GM11168 (cell line): ENCODE measurements at regions not wholly inside any gene's neighbourhood (a gene's known extent, or its start where the extent isn't known, plus 50 kb on each side); places are given as distances from the start of the nearest gene placed in this dataset.

Source experiments
- in situ Hi-C: fragments of 300-500 bp; cut with MboI; formaldehyde crosslinking; loops from one replicate; pipeline ENCODE4 v1.12.0; 2022; ENCODE audit warnings: low sequenced_read_pairs; ENCODE audit not compliant: unreplicated experiment

DNA sequence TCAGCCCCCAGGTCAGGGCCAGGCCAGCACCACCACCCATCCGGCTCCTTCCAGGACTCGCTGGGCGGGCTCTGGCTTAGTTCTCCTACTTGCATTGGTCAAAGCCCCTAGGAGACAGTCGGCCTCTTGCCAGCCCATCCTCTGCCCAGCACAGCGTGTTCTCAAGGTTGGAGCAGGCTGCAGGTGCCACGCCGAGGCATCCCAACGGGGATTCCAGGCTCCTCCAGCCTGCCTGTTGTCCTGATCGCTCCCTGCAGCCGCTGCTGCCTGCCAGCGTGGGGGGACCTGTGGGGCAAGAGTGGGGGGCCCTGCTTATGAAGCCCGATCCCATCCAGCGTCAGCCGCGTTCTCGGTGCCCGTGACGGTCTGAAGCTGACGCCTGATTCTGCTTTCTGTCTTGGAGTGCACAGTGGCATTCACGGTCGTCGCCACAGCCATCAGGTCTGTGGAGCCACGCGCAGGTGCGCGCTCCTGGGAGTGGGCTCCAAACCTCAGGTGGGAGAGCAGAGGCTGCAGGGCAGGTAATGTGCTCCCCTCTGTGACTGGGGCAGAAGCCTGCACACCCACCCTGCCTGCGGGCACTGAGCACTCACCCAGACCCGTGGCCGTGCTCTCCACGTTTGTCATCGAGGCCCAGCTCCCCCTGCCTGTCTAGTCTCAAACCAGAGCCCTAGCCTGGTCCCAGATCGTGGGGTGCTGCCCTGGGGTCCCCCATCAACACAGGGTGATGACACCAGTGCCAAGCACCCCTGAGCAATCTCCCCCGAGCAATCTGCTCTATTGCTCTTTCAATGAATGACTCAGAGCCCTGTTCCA lies 991.6 kb downstream of the BRD1 start:
- in situ Hi-C loops = no loop called here

DNA sequence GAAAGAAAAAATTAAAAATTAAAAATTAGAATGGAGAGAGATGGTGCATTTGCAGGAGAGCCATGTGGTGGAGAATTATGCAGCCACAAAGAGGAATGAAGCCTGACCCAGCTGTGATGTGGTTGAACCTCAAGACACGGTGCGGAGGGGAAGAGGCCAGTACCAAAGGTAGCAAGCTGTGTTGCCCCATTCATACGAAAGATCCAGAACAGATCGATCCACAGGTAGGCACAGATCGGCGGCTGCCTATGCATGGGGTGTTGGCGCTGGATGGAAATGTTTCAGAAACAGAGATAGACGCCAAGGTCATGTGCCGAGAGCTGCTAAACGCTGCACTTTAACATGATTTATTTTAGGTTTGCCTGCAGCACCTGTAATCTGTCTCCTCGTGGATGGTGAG lies 992.3 kb downstream of the BRD1 start:
- in situ Hi-C loops = no loop called here

DNA sequence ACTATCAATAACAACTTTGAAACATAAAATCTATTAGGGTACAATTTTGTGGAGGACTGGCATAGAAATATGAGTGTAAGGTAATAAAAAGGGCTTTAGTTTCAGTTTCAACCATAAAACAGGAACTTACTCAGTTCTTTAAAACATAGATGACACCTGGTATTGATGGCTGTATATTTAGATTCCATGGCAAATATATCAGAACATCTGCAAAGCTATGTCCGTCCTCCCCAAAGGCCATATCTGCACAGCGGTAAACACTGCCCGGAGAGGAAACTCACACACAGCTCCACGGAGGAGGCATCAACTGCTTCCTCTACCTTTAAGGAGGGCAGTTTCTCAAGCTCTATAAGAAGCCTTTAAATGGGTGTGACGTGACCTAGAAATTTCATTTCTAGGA lies 993.3 kb downstream of the BRD1 start:
- in situ Hi-C loops = no loop called here

DNA sequence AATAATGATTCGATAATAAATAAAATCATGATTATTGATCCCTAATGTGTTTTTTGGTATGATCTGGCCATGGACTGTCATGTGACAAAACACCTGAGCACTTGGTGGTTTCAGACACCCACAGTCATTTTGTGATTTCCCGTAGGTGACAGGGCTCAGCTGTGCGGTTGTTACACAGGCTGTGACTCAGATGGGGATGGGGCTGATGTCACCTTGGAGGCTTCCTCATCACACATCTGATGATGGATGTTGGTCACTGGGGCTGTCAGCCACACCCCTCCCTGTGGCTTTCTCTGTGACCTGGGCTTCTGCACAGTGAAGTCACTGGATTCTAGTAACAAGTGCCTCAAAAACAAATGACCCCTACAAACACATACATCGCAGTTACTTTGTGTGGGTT lies 995.1 kb downstream of the BRD1 start:
- in situ Hi-C loops = no loop called here

DNA sequence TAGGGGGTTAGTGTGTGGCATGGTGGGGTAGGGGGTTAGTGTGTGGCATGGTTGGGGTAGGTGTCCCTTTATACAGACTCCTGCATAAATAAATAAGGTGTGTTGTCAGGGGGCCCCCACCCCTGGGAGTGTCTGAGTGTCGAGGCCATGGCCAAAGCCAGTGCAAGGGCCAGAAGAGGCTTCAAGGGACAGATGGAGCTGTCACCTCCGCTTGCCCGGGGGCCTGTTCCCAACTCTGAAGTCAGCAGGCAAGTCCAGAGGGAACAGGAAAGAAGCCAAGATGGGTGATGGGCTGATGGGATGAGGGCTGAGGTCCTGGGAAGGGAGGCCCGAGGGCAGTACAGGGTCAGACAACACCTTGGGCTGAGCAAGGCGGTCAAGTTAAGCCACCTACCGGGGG lies 997.8 kb downstream of the BRD1 start:
- in situ Hi-C loops = no loop called here

DNA sequence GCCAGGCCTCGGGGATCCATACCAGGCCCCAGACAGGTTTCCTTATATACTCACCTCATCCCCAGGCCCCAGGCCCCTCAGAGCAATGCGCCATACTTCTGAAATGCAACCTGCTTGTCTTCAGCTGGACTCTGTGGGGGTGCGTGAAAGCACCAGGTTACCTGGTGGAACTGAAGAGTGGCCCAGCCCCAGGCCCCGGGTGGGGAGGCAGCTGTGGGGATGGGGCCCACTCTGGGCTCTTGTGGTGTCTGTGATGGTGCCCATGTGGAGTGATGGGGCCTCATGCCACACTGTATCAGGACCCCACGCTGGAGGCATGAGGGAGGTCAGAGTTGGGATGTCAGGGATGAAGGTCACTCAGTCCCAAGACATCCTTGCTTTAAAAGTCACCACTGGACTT lies 999.0 kb downstream of the BRD1 start:
- in situ Hi-C loops = no loop called here

DNA sequence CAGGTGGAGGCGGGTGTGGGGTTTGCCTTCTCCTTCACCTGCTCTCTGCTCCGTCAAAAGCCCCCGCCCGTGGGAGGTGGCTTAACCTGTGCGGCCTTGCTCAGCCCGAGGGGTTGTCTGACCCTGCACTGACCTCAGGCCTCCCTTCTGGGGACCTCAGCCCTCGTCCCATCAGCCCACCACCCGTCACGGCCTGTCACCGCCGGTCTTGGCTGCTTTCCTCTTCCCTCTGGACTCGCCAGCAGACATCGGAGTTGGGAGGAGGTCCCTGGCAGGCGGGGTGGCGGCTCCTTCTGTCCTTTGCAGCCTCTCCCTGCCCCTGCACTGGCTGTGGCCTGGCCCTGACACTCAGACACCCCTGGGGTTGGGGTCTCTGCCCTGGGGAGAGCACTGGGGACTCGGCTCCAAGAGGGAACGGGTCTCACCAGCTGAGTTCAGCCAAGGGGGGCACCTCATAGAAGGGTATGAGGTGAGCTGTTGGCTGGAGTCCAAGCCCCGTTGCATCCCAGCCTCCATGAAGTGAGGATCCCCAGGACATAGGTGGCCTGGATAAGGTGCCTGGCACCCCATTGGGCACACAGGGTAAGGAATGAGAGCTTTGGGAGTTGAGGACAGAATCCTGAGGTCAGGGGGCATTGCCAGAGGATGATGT lies 999.6 kb downstream of the BRD1 start:
- in situ Hi-C loops = no loop called here

DNA sequence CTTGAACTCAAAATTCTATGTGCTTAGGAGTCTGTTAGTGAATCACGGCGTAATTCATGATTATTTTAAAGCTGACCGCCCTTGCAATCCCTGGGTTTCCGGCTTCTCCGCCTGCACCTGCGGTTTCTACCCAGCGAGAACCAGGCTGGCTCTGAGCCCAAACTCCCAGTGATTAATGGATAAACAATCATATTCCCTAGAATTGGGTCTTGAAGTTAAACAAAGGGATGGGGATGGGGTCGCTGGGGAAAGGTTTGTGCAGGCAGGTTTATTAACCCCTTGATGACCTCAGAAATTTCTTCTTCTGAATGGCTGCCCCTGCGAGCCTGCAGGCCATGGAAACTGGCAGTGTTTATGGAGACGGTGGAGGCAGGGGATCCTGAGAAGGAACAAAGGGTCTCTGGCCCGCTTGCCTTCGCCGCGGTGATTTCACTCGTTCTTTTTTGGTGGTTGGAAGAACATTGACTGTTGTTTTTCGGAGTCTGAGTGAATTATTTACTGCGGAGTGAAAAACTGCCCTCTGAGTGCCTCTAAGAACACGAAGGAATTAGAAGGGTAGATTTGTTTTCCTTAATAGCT lies 1000.3 kb downstream of the BRD1 start:
- in situ Hi-C loops = no loop called here

DNA sequence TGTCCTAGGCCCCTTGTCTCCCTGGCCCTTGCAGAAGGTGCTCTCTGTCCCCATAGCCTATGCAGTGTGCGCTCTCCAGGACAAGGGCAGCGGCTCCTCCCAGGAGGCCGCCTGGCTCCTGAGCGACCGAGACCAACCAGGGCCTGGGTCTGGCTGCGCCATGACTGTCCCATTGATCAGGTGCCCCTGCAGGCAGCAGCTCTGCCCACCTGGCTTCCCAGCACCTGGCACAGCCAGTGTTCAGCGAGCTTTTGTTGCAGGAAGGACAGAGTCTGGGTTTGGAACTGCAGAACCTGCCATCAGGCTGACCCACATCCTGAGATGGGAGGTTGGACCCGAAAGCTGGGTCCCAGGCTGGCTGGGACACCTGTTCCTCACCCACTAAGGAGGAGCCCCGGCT lies 1001.1 kb downstream of the BRD1 start:
- in situ Hi-C loops = no loop called here

DNA sequence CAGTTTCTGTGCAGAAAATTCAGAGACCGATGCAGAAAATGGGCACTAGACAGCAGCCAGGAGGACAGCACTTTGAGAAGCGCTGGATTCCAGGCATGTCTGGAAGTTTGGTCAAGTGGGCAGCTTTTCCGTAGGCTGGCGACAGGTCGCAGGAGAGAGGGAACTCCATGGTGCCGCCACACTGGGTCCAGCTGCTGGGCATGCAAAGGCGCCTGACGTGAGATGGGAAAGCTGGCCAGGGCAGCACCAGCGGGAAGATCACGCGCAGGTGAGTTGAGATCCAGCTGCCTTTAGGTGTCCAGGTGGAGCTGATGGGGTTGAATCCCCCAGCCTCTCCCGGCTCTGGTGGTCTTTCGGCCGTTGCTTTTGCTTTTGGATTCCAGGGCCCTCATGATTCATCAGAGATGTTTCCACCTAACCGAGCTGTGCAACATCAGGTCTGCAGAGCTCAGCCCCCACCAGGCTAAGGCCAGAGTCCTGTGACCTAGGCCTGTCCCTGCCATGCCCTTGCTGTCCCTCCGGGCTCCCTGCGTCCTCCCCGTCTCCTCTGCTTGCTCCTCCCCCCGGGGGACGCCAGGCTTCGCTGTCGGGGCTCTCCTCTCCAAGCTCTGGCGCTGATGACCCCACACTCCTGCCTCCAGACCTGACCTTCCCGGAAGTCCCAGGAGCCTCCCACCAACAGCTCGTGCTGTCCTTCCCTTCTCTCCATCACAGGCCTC lies 1001.7 kb downstream of the BRD1 start:
- in situ Hi-C loops = no loop called here

DNA sequence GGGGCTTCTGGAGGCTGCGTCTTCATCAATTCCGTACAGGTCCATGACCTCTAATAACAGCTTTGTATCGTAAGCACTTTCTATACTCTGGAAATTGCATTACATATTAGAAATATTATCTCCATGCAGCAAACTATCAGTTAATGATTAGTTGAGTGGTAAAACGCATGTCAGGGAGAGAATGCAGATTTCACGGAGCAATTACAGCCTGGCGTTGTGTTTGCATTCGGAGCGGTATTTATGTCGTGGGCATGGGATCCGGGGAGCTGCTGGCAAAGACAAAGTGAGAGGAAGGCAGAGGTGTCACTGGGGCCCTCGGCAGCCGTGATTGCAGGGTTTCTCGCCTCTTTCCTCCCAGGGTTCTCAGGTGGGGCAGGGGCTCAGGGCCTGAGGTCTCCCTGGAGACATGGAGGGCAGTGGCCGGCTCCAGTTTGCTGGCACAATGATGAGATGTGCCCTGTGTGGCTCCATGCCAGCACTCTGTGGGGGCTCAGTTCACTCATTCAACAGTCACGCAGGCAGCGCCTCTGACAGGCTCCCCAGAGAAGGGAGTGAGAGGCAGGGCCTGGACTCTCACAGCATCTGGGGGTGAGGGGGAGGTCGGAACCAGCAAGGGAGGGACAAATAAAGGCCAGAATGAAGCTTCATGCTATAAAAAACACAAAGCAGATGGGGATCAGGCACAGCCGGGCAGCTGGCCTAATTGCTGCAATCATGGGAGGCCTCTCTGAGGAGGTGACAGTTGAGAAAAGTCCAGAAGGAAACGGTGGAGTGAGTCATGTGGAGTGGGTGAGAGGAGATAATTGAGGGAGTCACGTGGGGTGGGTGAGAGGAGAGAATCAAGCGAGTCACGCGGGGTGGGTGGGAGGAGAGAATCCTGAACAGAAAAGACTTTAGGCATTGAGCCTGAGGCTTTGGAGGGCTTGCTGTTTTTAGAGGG lies 1002.7 kb downstream of the BRD1 start:
- in situ Hi-C loops = no loop called here

DNA sequence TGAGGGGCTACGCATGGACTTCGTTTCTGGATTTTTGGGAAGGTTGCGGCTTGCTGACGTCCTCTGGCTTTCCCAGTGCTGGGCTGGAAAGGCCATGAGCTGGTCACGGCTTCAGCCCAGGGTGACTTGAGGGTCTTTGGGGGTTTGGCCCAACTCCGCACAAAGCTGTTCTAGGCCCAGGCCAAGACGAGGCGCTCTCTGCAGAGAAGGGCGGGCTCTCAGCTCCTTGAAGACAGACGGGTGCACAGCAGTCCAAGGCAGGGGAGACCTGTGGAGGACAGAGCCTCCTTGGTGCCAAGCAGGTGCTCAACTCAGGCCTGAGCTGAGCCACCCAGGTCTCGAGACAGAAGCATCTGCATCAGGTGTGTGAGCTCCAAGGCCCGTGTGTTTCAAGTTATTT lies 1003.7 kb downstream of the BRD1 start:
- in situ Hi-C loops = no loop called here

DNA sequence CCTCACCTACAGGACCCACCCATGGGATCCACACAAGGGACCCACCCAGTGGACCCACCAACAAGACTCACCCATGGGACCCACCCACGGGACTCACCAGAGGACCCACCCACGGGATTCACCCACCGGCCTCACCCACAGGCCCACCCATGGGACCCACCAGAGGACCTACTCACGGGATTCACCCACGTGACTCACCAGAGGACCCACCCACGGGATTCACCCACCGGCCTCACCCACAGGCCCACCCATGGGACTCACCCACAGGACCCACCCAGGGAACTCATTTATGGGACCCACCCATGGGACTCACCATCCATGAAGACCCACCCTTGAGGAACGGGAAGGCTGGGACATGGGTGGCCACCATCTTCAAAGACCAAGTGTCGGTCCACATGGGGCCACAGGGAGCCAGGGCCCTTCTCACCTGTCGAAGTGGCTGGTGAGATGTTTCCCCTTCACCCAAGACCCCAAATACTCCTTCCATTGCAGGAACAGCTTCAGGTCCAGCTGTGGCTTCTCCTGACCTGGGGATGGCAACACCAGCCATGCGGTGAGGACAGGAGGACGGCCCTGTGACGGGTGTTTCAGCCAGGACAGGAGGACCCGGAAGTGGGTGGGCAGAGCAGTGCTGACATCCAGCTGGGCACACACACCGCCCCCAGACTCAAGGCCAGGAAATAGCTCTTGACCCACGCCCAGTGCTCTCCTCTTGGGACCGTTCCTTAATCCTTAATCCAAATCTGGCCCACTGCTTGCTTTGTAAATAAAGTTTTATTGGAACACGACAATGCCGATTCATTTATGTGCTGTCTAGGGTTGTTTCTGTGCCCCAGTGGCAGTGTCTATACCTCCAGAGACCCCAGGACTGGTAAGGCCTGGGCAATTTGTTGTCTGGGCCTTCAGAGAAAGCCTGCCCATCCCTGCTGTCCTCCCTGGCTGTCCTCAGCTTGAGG lies 1005.1 kb downstream of the BRD1 start:
- in situ Hi-C loops = no loop called here

DNA sequence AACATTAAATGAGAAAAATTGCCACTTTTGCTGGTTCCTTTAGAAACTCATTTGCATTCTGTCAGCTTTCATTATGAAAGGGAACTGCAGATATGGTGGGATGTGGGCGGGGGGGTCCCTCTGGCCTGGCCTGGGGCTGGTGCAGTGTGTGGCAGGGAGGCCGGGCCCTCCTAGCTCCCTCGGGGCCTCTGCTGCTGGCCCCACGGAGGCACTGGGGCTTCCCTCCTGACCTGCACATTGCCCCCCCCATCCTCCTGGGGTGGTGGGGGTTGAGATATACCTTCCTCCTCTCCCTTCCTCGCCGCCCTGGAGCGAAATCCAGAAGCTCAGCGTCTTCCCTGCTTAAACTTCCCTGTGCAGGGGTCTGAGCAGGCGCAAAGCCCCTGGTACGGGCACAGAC lies 1005.9 kb downstream of the BRD1 start:
- in situ Hi-C loops = no loop called here

DNA sequence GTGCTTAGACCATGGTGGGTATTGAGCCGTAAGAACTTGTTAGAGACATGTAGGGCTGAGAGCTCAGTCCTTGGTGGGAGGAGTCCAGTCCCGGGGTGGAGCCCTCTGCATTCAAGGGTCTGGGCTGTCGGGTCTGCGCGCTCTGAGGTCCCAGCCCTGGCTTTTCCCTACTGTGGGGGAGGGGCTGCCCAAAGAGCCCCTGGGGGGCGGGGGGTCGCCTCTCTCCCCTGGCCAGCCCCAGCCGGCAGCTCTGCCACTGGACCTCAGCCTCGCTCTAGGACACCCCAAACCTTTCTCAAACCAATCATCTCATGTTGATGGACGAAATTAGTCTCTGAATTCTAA lies 1006.4 kb downstream of the BRD1 start:
- in situ Hi-C loops = no loop called here

DNA sequence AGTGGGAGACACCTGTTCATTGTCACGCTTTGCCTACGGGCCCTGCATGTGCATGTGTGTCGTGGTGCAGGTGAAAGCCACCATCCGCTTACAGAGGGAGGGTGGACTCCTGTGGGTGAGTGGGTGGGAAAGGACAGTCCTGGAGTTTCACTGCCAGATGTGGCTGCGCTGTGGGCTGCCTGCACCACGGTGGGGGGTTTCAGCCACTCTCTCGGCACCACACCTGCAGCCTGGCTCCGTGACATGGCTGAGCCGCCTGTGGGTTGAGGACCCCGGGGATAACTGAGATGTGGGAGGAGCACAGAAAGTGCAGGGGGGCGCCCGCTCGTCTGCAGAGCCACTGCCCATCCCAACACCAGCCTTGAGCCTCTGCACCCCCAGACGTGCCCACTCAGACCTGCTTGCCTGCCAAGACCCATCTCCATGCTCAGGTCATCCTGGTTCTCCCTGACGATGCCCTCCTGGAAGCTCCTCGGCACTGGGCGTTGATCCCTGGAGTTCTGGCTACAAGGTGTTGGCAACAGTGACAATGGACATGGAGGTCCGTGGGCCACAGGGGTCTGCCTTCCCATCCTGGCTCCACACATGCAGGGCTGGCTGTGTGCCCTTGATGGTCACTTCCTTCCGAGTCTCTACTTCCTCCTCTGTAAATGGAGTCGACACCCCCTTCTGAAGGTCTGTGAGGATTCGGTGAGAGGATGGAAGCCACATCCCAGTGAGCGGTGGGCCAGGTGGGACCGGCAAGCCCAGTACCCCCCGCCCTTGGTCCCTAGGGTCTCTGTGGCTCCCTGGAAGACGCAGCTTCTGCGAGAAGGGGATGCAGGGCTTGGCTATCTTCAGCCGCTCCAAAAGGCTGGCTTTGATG lies 1007.0 kb downstream of the BRD1 start:
- in situ Hi-C loops = no loop called here

DNA sequence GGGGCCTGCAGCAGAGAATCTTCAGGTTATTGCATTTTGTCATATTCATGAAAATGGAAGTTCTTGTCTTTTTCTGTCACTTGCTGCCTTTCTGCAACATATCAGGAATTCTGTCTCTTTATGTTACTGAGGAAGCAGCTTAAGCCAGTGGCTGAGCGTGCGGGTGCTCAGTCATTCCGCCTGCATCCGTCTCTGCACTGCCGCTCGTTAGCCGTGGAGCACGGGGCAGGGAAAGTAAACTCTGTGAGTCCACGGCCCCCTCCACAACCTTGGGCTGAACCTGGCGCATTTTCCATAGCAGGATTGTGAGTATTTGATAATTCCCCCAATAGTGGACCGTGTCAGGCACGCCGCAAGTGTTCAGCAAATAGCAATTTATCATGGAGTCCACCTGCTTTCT lies 1007.7 kb downstream of the BRD1 start:
- in situ Hi-C loops = no loop called here

DNA sequence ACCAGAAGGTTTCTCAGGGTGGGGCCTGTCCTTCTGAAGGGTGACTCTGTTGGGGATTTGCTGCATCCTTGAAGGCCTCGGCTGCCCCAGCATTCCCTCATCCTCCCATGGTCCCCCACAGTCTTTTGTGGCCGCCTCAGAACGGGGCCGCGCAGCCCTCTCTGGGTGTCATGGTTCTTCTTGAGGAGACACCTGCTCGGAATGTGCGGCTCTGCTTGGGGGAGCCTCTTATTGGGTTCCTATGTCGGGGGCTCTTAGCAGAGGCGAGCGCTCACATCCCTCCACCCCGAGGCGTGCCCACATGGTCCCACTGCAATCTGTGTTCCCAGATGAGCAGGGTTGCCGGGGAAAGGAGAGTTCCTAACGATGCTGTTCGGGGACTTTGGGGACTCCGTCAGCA lies 1008.4 kb downstream of the BRD1 start:
- in situ Hi-C loops = no loop called here
